ENCODE measurements at regions not wholly inside any gene's neighbourhood (a gene's known extent, or its start where the extent isn't known, plus 50 kb on each side); places are given as distances from the start of the nearest gene placed in this dataset.

DNA sequence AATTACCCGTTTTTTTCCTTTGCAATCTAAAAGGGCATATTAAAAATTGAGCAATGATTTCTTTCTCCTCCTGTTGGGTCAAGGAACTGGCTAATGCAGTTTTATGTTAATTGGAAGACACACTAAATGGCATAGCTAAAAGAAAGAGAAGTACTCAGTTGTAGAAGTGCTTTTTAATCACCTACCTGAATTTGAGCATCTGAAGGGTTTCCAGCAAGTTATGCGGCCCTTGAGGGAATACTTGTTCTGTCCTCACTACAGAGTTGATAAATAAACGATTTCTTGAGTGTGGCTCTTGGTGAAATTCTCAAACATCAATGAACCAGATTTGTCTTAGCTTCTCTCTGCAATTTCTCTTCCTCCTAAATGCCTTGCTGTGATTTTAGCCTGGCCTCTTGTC, 184.1 kb upstream of the RPH3A start:
- in situ Hi-C loops (cut with MboI; ENCODE audit: low sequenced_read_pairs in 4 of 4) (no loop called here), intact Hi-C loops (cut with DNase I; ENCODE audit: low total_unique reads) (no loop called here)
- no peaks in the 10 kb centered on the region for H3K4me1 ChIP-seq

DNA sequence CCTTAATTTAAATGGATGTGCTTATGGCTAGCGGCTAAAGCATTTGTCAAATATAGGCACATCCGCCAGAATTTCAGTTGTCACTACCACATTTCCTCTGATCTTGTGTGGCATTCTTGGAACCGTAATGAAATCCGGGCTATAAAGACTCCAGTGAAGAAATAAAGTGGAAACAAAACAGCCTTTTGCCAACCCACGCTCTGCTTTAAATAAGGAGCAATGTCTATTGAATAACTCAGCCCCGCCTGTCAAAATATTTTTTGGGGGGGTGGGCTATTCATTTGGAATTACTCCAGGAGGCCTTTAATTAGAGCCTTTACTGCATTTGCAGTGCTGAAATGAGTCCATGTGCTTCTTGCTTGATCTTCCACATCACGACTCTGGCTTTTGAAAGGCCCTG, 179.6 kb upstream of the RPH3A start:
- Histone ChIP-seq H3K4me1 (no peaks in the 10 kb centered on the region), H3K9me3 (no peaks in the 10 kb centered on the region), H3K27me3 (no peaks in the 10 kb centered on the region), H3K27ac (no peak overlapping the region), H3K36me3 (no peaks in the 10 kb centered on the region), H3K4me3 (no peak overlapping the region)
- TF ChIP-seq, protein P1, sequence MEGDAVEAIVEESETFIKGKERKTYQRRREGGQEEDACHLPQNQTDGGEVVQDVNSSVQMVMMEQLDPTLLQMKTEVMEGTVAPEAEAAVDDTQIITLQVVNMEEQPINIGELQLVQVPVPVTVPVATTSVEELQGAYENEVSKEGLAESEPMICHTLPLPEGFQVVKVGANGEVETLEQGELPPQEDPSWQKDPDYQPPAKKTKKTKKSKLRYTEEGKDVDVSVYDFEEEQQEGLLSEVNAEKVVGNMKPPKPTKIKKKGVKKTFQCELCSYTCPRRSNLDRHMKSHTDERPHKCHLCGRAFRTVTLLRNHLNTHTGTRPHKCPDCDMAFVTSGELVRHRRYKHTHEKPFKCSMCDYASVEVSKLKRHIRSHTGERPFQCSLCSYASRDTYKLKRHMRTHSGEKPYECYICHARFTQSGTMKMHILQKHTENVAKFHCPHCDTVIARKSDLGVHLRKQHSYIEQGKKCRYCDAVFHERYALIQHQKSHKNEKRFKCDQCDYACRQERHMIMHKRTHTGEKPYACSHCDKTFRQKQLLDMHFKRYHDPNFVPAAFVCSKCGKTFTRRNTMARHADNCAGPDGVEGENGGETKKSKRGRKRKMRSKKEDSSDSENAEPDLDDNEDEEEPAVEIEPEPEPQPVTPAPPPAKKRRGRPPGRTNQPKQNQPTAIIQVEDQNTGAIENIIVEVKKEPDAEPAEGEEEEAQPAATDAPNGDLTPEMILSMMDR (IDR thresholded peaks at IDR 0.05 in 4 of 5, conservative IDR thresholded peaks at IDR 0.05 in 1 of 5) = no peak
- no peak for TF ChIP-seq POLR2A (IDR thresholded peaks at IDR 0.05)
- DNase-seq (no peak), ATAC-seq (no peak)
- in situ Hi-C loops (cut with MboI; ENCODE audit: low sequenced_read_pairs in 4 of 4) = no loop called here
- intact Hi-C loops (cut with DNase I; ENCODE audit: low total_unique reads) = no loop called here

More for the DNA sequence above, 184.1 kb upstream of the RPH3A start:
- Histone ChIP-seq H3K4me3 (no peak overlapping the region), H3K27ac (no peak overlapping the region), H3K36me3 (no peaks in the 10 kb centered on the region), H3K27me3 (no peaks in the 10 kb centered on the region), H3K9me3 (no peaks in the 10 kb centered on the region)
- no peak for TF ChIP-seq POLR2A (IDR thresholded peaks at IDR 0.05)
- TF ChIP-seq, protein P1 (IDR thresholded peaks at IDR 0.05 in 4 of 5, conservative IDR thresholded peaks at IDR 0.05 in 1 of 5) = no peak
- no peak for ATAC-seq
- no peak for DNase-seq

DNA sequence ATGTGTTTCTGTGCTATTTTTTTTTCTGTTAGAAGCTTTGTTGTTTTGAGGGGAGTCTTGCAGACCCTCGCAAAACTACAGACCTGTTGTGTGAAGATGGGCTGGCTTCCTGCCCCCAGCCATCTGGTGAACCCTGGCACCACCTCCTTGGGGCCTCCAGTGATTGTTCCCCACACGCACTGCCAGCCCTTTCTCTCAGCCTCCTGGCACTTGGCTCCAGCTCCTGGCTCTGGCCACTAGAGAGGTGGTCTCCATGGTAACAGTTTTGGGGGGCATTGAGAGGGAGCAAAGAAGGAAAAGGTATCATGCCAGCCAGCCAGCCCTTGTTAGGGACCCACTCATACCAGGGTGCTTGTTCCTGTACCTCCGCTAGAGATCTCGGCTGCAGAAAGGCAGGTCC, 176.4 kb upstream of the RPH3A start:
- no peak for TF ChIP-seq POLR2A (IDR thresholded peaks at IDR 0.05)
- TF ChIP-seq, protein P1 (IDR thresholded peaks at IDR 0.05 in 4 of 5, conservative IDR thresholded peaks at IDR 0.05 in 1 of 5) = no peak
- no peaks in the 10 kb centered on the region for H3K4me1 ChIP-seq
- no peaks in the 10 kb centered on the region for H3K36me3 ChIP-seq
- DNase-seq (no peak), ATAC-seq (no peak)
- H3K9me3 ChIP-seq = no peaks in the 10 kb centered on the region
- no peak overlapping the region for H3K4me3 ChIP-seq
- no peaks in the 10 kb centered on the region for H3K27me3 ChIP-seq
- in situ Hi-C loops (cut with MboI; ENCODE audit: low sequenced_read_pairs in 4 of 4) (no loop called here), intact Hi-C loops (cut with DNase I; ENCODE audit: low total_unique reads) (no loop called here)
- no peak overlapping the region for H3K27ac ChIP-seq

DNA sequence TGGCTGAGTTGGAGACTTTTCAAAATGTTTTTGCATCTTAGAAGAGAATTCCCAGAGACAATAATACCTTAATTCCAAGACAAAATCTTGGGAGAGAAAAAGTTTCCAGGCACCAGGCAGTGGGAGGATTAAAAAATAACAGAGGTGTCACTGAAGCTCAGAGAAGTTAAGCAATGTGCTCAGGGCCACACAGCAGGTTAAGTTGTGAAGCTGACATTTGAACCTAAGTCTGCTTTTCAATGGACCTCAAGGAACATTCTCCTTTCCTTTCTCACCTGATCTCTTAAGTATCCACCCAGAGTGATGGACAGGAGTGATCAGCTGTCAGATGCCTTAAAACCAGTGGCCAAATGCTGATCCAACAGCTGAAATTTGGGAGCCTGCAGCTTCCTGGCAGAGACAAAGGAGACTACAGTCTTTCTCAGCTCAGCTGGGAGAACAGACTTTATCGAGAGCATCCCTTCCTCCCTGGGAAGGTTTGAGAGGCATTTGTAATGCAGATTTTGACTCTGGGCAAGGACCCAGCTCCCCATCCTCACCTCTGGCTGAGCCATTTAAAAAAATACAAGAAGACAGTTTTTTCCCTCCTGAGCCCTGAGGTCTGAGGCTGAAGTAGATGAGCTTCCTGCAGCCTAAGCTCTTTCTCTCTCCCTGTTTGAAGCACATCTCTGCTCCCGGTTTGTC, 174.9 kb upstream of the RPH3A start:
- ATAC-seq (no peak), DNase-seq (no peak)
- Histone ChIP-seq H3K27ac (no peak overlapping the region), H3K4me3 (no peak overlapping the region), H3K27me3 (no peaks in the 10 kb centered on the region), H3K4me1 (no peaks in the 10 kb centered on the region), H3K36me3 (no peaks in the 10 kb centered on the region), H3K9me3 (no peaks in the 10 kb centered on the region)
- intact Hi-C loops (cut with DNase I; ENCODE audit: low total_unique reads) (no loop called here), in situ Hi-C loops (cut with MboI; ENCODE audit: low sequenced_read_pairs in 4 of 4) (no loop called here)
- TF ChIP-seq, protein P1 (IDR thresholded peaks at IDR 0.05 in 4 of 5, conservative IDR thresholded peaks at IDR 0.05 in 1 of 5) = no peak
- no peak for TF ChIP-seq POLR2A (IDR thresholded peaks at IDR 0.05)

DNA sequence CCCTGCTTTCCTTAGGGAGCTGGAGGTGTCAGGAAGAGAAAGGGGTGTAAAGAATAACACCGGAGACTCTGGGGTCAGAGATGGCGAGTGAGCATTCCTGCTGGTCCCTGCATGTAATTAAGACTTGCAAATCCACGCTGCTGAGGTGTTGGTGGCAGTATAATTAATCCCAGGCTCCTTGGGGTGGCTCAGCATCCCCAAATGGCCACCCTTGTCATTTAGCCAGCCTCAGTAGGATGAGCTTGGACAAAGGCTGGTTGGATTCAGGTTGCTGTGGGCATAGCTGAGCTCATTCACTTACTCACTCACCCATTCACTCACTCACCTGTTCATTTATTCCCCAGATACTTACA, 174.4 kb upstream of the RPH3A start:
- Histone ChIP-seq H3K4me3 (no peak overlapping the region), H3K36me3 (no peaks in the 10 kb centered on the region), H3K27ac (no peak overlapping the region), H3K9me3 (no peaks in the 10 kb centered on the region), H3K4me1 (no peaks in the 10 kb centered on the region), H3K27me3 (no peaks in the 10 kb centered on the region)
- intact Hi-C loops (cut with DNase I; ENCODE audit: low total_unique reads) = no loop called here
- in situ Hi-C loops (cut with MboI; ENCODE audit: low sequenced_read_pairs in 4 of 4) = no loop called here
- DNase-seq (no peak), ATAC-seq (no peak)
- TF ChIP-seq POLR2A (IDR thresholded peaks at IDR 0.05) = no peak
- TF ChIP-seq, protein P1 (IDR thresholded peaks at IDR 0.05 in 4 of 5, conservative IDR thresholded peaks at IDR 0.05 in 1 of 5) = no peak
